ENCODE measurements at regions not wholly inside any gene's neighbourhood (a gene's known extent, or its start where the extent isn't known, plus 50 kb on each side); places are given as distances from the start of the nearest gene placed in this dataset.
"Not testable (repeated sequence)": the region's sequence is repeated elsewhere in the genome, so short reads cannot be mapped to it uniquely, and the experiment has no call there.

- not testable (repeated sequence) for DNase-seq (ENCODE audit: low spot score)
These were observed 110.9 kb upstream of the HAND1 start for GRCh38 chr5:154588833-154589425.

- no peak for DNase-seq (ENCODE audit: low spot score)
These were observed 110.2 kb upstream of the HAND1 start for GRCh38 chr5:154588091-154588774.

GRCh38 chr5:154587123-154588026, 109.3 kb upstream of the HAND1 start:
- no peak for DNase-seq (ENCODE audit: low spot score)

GRCh38 chr5:154583671-154584177, 105.7 kb upstream of the HAND1 start:
- no peak for DNase-seq (ENCODE audit: low spot score)

GRCh38 chr5:154580422-154580821, 102.4 kb upstream of the HAND1 start:
- no peak for DNase-seq (ENCODE audit: low spot score)

GRCh38 chr5:154577416-154577815, 99.4 kb upstream of the HAND1 start:
- DNase-seq (ENCODE audit: low spot score), result no peak

- DNase-seq (ENCODE audit: low spot score), result no peak
These were observed 98.4 kb upstream of the HAND1 start for GRCh38 chr5:154576429-154576806.

- DNase-seq (ENCODE audit: low spot score), result no peak
These were observed 97.8 kb upstream of the HAND1 start for GRCh38 chr5:154575546-154576428.

- DNase-seq (ENCODE audit: low spot score), result no peak
These were observed 95.0 kb upstream of the HAND1 start for GRCh38 chr5:154573011-154573410.

GRCh38 chr5:154571325-154572035, 93.5 kb upstream of the HAND1 start:
- no peak for DNase-seq (ENCODE audit: low spot score)

- DNase-seq (ENCODE audit: low spot score), result no peak
These were observed 92.7 kb upstream of the HAND1 start for GRCh38 chr5:154570572-154571324.

- no peak for DNase-seq (ENCODE audit: low spot score)
These were observed 90.6 kb upstream of the HAND1 start for GRCh38 chr5:154568589-154568988.

GRCh38 chr5:154567155-154567554, 89.1 kb upstream of the HAND1 start:
- no peak for DNase-seq (ENCODE audit: low spot score)

- DNase-seq (ENCODE audit: low spot score), result no peak
These were observed 88.2 kb upstream of the HAND1 start for GRCh38 chr5:154566146-154566680.

GRCh38 chr5:154565123-154565522, 87.1 kb upstream of the HAND1 start:
- DNase-seq (ENCODE audit: low spot score), result no peak

GRCh38 chr5:154562244-154562880, 84.3 kb upstream of the HAND1 start:
- DNase-seq (ENCODE audit: low spot score), result no peak

GRCh38 chr5:154559398-154560276, 81.6 kb upstream of the HAND1 start:
- no peak for DNase-seq (ENCODE audit: low spot score)

GRCh38 chr5:154557548-154557947, 79.5 kb upstream of the HAND1 start:
- no peak for DNase-seq (ENCODE audit: low spot score)

- no peak for DNase-seq (ENCODE audit: low spot score)
These were observed 69.5 kb upstream of the HAND1 start for GRCh38 chr5:154547551-154547950.
